OCI-LY3 (cell line): ENCODE measurements at regions not wholly inside any gene's neighbourhood (a gene's known extent, or its start where the extent isn't known, plus 50 kb on each side); places are given as distances from the start of the nearest gene placed in this dataset.

ENCODE experiments used
- H2AFZ ChIP-seq: fragments of 200-600, 300-600 bp; shearing (Covaris generic); 2 replicates; pipeline ENCODE4 v1.6.0; 2014; ENCODE audit warnings: antibody characterized with exemption, low read depth, low read length
- H3K27ac ChIP-seq: fragments of 200-600, 300-600 bp; sonication (generic); 2 replicates; pipeline ENCODE4 v1.5.1; 2014; ENCODE audit warnings: mild to moderate bottlenecking, low read length, moderate library complexity, mixed read lengths
- H3K27me3 ChIP-seq: fragments of 200-600, 300-600 bp; sonication (generic); 2 replicates; pipeline ENCODE4 v1.6.1; 2014; ENCODE audit warnings: low read depth, low read length, mixed read lengths
- H3K36me3 ChIP-seq: fragments of 200-600, 300-600 bp; sonication (generic); replicated peaks from 2 replicates; pipeline ENCODE3; 2014; ENCODE audit warnings: low read depth, low read length, mixed read lengths
- H3K4me1 ChIP-seq: fragments of 300-600, 200-600 bp; sonication (generic); 2 replicates; pipeline ENCODE4 v1.6.1; 2014; ENCODE audit warnings: low read length, mixed read lengths
- H3K4me2 ChIP-seq: fragments of 200-600, 300-600 bp; sonication (generic); 2 replicates; pipeline ENCODE4 v1.6.1; 2014; ENCODE audit warnings: low read length, mixed read lengths
- H3K4me3 ChIP-seq: fragments of 300-600, 200-600 bp; sonication (generic); 2 replicates; pipeline ENCODE4 v1.5.1; 2014; ENCODE audit warnings: antibody characterized with exemption, mild to moderate bottlenecking, low read length, moderate library complexity
- H3K79me2 ChIP-seq: fragments of 300-600, 200-600 bp; shearing (Covaris generic); 2 replicates; pipeline ENCODE4 v1.6.1; 2014; ENCODE audit warnings: mild to moderate bottlenecking, low read length, mixed read lengths
- H3K9ac ChIP-seq: fragments of 300-600, 200-600 bp; shearing (Covaris generic); 2 replicates; pipeline ENCODE4 v1.6.0; 2014; ENCODE audit warnings: mild to moderate bottlenecking, low read length, moderate library complexity
- H3K9me3 ChIP-seq: fragments of 200-600, 300-600 bp; shearing (Covaris generic); 2 replicates; pipeline ENCODE4 v1.6.1; 2014; ENCODE audit warnings: low read length, mixed read lengths; ENCODE audit not compliant: insufficient read depth
- H4K20me1 ChIP-seq: fragments of 200-600, 300-600 bp; sonication (generic); 2 replicates; pipeline ENCODE4 v1.6.1; 2016; ENCODE audit warnings: low read length, mixed read lengths; ENCODE audit not compliant: insufficient read depth
- EZH2phosphoT487 ChIP-seq: fragments of 200-600 bp; shearing (Covaris generic); IDR thresholded peaks from 2 replicates; pipeline ENCODE4 v1.6.1; 2018; ENCODE audit warnings: antibody characterized with exemption, mixed run types, low read depth
- TF ChIP-seq, protein P1 (sequence below): fragments of 200-600, 300-600 bp; sonication (generic); IDR thresholded peaks from 2 replicates; pipeline ENCODE4 v1.5.1; 2014; ENCODE audit warnings: antibody characterized with exemption, low read length, low read depth

DNA sequence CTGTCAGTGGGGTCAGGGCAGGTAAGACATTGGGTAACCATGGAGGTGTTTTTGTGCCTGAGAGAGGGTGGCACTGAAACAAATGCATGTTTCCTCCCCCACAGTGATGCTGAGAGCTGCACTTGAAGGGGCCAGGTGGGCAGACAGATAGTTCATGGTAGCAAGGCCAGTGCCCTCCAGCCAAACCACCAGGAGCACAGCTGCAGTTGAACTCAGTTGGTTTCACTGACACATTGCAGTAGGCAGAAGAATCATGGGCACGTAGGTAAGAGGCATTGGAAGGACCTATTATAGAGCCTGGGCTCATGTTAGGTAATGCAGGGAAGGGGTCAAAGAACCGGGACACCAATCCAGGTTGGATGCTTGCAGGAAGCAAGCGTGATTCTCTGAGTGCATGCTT is 93.2 kb upstream of the ARL4C start:
- Histone ChIP-seq H3K27ac (no peak overlapping the region), H3K79me2 (no peaks in the 10 kb centered on the region), H3K36me3 (no peaks in the 10 kb centered on the region)

DNA sequence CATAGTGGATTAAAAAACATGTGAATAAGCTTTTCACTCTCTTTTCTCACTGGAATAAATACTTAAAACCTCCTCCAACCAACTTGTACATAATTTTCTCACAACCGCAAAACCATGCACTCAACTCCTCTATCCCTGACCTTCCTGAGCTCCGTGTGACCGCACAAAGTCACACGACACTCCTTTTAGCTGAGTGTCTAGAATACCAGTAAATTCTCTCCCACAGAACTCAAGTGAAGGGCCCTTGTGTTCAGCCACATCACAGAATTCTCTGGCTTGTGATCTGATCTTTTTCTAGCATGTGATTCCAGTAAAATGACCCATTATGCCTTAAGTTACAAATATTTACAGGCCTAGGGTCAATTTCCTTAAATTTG is 91.2 kb upstream of the ARL4C start:
- no peak overlapping the region for H3K4me3 ChIP-seq
- H2AFZ ChIP-seq: no peak overlapping the region
- H3K4me1 ChIP-seq: peaks cover 6% of the 10 kb centered on the region
- no peaks in the 10 kb centered on the region for H3K9me3 ChIP-seq
- no peak overlapping the region for H3K4me2 ChIP-seq
- H3K36me3 ChIP-seq: no peaks in the 10 kb centered on the region
- H4K20me1 ChIP-seq: no peaks in the 10 kb centered on the region
- H3K9ac ChIP-seq: no peak overlapping the region
- no peak for TF ChIP-seq EZH2phosphoT487
- TF ChIP-seq, protein P1, sequence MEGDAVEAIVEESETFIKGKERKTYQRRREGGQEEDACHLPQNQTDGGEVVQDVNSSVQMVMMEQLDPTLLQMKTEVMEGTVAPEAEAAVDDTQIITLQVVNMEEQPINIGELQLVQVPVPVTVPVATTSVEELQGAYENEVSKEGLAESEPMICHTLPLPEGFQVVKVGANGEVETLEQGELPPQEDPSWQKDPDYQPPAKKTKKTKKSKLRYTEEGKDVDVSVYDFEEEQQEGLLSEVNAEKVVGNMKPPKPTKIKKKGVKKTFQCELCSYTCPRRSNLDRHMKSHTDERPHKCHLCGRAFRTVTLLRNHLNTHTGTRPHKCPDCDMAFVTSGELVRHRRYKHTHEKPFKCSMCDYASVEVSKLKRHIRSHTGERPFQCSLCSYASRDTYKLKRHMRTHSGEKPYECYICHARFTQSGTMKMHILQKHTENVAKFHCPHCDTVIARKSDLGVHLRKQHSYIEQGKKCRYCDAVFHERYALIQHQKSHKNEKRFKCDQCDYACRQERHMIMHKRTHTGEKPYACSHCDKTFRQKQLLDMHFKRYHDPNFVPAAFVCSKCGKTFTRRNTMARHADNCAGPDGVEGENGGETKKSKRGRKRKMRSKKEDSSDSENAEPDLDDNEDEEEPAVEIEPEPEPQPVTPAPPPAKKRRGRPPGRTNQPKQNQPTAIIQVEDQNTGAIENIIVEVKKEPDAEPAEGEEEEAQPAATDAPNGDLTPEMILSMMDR: no peak
- no peaks in the 10 kb centered on the region for H3K27me3 ChIP-seq
- no peak overlapping the region for H3K27ac ChIP-seq
- H3K79me2 ChIP-seq: no peaks in the 10 kb centered on the region

More for the DNA sequence above, 93.2 kb upstream of the ARL4C start:
- H3K4me3 ChIP-seq: no peak overlapping the region
- H3K4me2 ChIP-seq: no peak overlapping the region
- no peaks in the 10 kb centered on the region for H3K27me3 ChIP-seq
- TF ChIP-seq EZH2phosphoT487: no peak
- TF ChIP-seq, protein P1: no peak
- H3K9ac ChIP-seq: no peak overlapping the region
- no peaks in the 10 kb centered on the region for H3K9me3 ChIP-seq
- no peaks in the 10 kb centered on the region for H3K4me1 ChIP-seq
- no peaks in the 10 kb centered on the region for H4K20me1 ChIP-seq
- no peak overlapping the region for H2AFZ ChIP-seq

DNA sequence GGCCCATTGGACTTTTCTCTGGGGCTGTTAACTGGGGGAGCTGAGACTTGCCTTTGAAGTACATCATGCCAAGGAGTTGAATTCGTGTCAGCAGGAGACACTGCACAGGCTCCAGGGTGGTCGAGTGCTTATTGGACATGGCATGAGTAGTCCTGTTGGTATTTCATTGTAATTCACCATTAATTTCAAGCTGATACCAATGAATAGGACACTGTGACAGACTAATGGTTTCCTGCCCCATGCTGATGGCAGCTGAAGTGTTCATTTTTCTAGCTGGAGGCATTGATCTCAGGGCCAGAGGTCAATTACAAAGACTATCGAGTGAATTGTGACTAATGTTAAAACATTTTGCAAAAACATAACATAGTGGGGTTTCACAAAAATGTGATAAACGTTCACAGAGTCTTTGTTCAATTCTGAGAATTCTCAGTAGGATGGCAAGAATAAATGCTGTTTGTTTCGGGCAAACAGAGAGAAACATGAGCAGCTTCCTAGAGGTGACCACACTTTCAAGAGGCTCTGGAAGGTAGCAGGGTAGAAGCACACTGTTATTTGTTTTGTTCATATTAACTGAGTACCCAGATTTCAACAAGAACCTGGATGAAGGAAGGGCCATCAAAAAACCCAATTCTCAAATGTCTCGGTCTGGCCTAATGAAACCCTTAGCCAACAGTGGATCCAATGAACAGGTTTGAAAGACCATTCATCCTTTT is 90.6 kb upstream of the ARL4C start:
- Histone ChIP-seq H4K20me1 (no peaks in the 10 kb centered on the region), H3K4me2 (no peak overlapping the region), H3K4me1 (peaks cover 11% of the 10 kb centered on the region), H3K4me3 (no peak overlapping the region), H3K79me2 (no peaks in the 10 kb centered on the region), H3K27me3 (no peaks in the 10 kb centered on the region), H3K9ac (no peak overlapping the region), H2AFZ (no peak overlapping the region), H3K9me3 (no peaks in the 10 kb centered on the region), H3K27ac (no peak overlapping the region), H3K36me3 (no peaks in the 10 kb centered on the region)
- TF ChIP-seq, protein P1: no peak
- no peak for TF ChIP-seq EZH2phosphoT487

DNA sequence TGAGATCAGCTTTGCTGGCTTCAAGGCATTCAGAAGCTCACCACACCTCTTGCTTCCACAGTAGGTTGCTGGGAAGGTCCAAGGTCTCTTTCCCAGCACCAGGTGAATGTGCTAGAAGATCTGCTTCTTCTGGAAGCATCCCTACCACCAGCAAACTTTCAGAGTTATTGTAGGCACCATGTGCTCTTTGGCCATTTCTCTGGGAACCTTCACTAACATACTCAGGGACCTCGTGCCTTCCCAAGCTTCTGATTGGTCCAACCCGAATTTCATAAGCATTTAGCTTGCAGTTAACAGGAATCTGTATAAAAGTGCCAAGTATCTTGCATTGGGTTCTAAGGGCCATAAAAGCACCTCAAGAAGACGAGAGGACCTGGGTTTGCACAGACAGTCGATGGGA is 86.5 kb upstream of the ARL4C start:
- TF ChIP-seq, protein P1: no peak
- Histone ChIP-seq H3K79me2 (no peaks in the 10 kb centered on the region), H3K9me3 (no peaks in the 10 kb centered on the region), H3K9ac (no peak overlapping the region), H3K36me3 (no peaks in the 10 kb centered on the region), H3K4me1 (peaks cover 53% of the 10 kb centered on the region), H3K27me3 (no peaks in the 10 kb centered on the region), H2AFZ (no peak overlapping the region), H3K27ac (0 out of 2 replicates have a peak overlapping the region, but pooled peaks have one; percentile 81), H3K4me3 (no peak overlapping the region), H3K4me2 (no peak overlapping the region; the same call in 1 of the 2 replicates), H4K20me1 (no peaks in the 10 kb centered on the region)
